ENCODE measurements at regions not wholly inside any gene's neighbourhood (a gene's known extent, or its start where the extent isn't known, plus 50 kb on each side); places are given as distances from the start of the nearest gene placed in this dataset.

- no peak overlapping the region for H2AFZ ChIP-seq (ENCODE audit: low read depth)
- H3F3A ChIP-seq (replicated peaks; ENCODE audit: insufficient read depth) = no peaks in the 10 kb centered on the region
- no peaks in the 10 kb centered on the region; a peak in 1 of 4 replicates for H3K4me1 ChIP-seq (ENCODE audit: control insufficient read depth in 1 of 2, insufficient read depth in 2 of 2, low read depth in 1 of 2, low read length in 1 of 2)
- no peak overlapping the region for H3K9ac ChIP-seq
- no peaks in the 10 kb centered on the region for H3K9me2 ChIP-seq
- no peak for DNase-seq
- no peaks in the 10 kb centered on the region for H3K9me3 ChIP-seq
- TF ChIP-seq, protein P1, sequence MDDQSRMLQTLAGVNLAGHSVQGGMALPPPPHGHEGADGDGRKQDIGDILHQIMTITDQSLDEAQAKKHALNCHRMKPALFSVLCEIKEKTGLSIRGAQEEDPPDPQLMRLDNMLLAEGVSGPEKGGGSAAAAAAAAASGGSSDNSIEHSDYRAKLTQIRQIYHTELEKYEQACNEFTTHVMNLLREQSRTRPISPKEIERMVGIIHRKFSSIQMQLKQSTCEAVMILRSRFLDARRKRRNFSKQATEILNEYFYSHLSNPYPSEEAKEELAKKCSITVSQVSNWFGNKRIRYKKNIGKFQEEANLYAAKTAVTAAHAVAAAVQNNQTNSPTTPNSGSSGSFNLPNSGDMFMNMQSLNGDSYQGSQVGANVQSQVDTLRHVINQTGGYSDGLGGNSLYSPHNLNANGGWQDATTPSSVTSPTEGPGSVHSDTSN (IDR thresholded peaks at IDR 0.05) = no peak
- TF ChIP-seq RAD21 (IDR thresholded peaks at IDR 0.05; ENCODE audit: low read length) (no peak), YY1 (IDR thresholded peaks at IDR 0.05; ENCODE audit: low read depth) (no peak), ELF1 (IDR thresholded peaks at IDR 0.05) (no peak), USF2 (IDR thresholded peaks at IDR 0.05; ENCODE audit: borderline replicate concordance, low read depth, low read length) (no peak), USF1 (IDR thresholded peaks at IDR 0.05; ENCODE audit: borderline replicate concordance, low read depth) (no peak), JUND (IDR thresholded peaks at IDR 0.05) (no peak), CHD2 (IDR thresholded peaks at IDR 0.05; ENCODE audit: low read length, partially characterized antibody) (no peak), REST (IDR thresholded peaks at IDR 0.05; ENCODE audit: low read depth, low read length) (no peak), FOXM1 (IDR thresholded peaks at IDR 0.05; ENCODE audit: low read depth) (no peak), RFX5 (IDR thresholded peaks at IDR 0.05; ENCODE audit: low read length) (no peak), TAF1 (IDR thresholded peaks at IDR 0.05; ENCODE audit: borderline replicate concordance, low read depth, low read length) (no peak), TCF12 (IDR thresholded peaks at IDR 0.05) (no peak), IRF3 (IDR thresholded peaks at IDR 0.05; ENCODE audit: low read depth, low read length) (no peak), MEF2A (IDR thresholded peaks at IDR 0.05; ENCODE audit: borderline replicate concordance, low read depth) (no peak)
- TF ChIP-seq, protein P2, sequence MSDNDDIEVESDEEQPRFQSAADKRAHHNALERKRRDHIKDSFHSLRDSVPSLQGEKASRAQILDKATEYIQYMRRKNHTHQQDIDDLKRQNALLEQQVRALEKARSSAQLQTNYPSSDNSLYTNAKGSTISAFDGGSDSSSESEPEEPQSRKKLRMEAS (IDR thresholded peaks at IDR 0.05; ENCODE audit: low read depth) = no peak
- TF ChIP-seq, protein P3, sequence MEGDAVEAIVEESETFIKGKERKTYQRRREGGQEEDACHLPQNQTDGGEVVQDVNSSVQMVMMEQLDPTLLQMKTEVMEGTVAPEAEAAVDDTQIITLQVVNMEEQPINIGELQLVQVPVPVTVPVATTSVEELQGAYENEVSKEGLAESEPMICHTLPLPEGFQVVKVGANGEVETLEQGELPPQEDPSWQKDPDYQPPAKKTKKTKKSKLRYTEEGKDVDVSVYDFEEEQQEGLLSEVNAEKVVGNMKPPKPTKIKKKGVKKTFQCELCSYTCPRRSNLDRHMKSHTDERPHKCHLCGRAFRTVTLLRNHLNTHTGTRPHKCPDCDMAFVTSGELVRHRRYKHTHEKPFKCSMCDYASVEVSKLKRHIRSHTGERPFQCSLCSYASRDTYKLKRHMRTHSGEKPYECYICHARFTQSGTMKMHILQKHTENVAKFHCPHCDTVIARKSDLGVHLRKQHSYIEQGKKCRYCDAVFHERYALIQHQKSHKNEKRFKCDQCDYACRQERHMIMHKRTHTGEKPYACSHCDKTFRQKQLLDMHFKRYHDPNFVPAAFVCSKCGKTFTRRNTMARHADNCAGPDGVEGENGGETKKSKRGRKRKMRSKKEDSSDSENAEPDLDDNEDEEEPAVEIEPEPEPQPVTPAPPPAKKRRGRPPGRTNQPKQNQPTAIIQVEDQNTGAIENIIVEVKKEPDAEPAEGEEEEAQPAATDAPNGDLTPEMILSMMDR (IDR thresholded peaks at IDR 0.05) = no peak
- ChIA-PET CTCF (no interaction called here), POLR2A (no interaction called here)
- H3K27ac ChIP-seq (ENCODE audit: low read depth in 2 of 2, low read length in 1 of 2) = no peak overlapping the region
- H3K79me2 ChIP-seq (ENCODE audit: insufficient read depth) = no peaks in the 10 kb centered on the region
- H3K4me2 ChIP-seq = no peak overlapping the region
- no peak overlapping the region for H3K4me3 ChIP-seq (ENCODE audit: low read depth in 2 of 2, low read length in 1 of 2)
- 34% methylated on average over 4 of the region's 4 CpGs for WGBS (ENCODE audit: low lambda C conversion rate)
- H3K27me3 ChIP-seq (ENCODE audit: insufficient read depth) = no peaks in the 10 kb centered on the region
- H4K20me1 ChIP-seq (ENCODE audit: insufficient read depth) = no peaks in the 10 kb centered on the region
- no peaks in the 10 kb centered on the region for H3K36me3 ChIP-seq (replicated peaks in 1 of 2; ENCODE audit: control insufficient read depth in 1 of 2, insufficient read depth in 2 of 2, low read length in 1 of 2)
Observed at GRCh38 chr11:25924586-25924985, 407.3 kb upstream of the ANO3 start.

All from SK-N-SH (cell line).